ENCODE measurements at regions not wholly inside any gene's neighbourhood (a gene's known extent, or its start where the extent isn't known, plus 50 kb on each side); places are given as distances from the start of the nearest gene placed in this dataset.

- Mint-ChIP-seq H3K4me1 (peaks cover 28% of the 10 kb centered on the region), H3K4me3 (no peak overlapping the region), H3K36me3 (no peaks in the 10 kb centered on the region), H3K9me3 (no peaks in the 10 kb centered on the region), H3K27ac (no peak overlapping the region), H3K27me3 (ENCODE audit: insufficient read depth, low read depth) (peaks cover 2% of the 10 kb centered on the region)
- Histone ChIP-seq H3K4me3 (no peak overlapping the region), H4K20me1 (ENCODE audit: low read depth) (no peaks in the 10 kb centered on the region), H3K4me1 (peaks cover 11% of the 10 kb centered on the region), H2AFZ (replicated peaks) (peak overlapping the region; percentile 54), H3K27ac (no peak overlapping the region), H3K9me3 (ENCODE audit: low read depth) (no peaks in the 10 kb centered on the region), H3K36me3 (no peaks in the 10 kb centered on the region), H3K9ac (no peak overlapping the region), H3K4me2 (no peak overlapping the region), H3K79me2 (ENCODE audit: low read depth) (no peaks in the 10 kb centered on the region), H3K27me3 (no peaks in the 10 kb centered on the region), H3F3A (ENCODE audit: low read depth) (no peaks in the 10 kb centered on the region)
- TF ChIP-seq EZH2 (IDR thresholded peaks at IDR 0.05) (no peak), EZH2phosphoT487 (IDR thresholded peaks at IDR 0.05) (no peak), CTCF (IDR thresholded peaks at IDR 0.05) (no peak)
- no peak for DNase-seq (ENCODE audit: low spot score)
Measured at GRCh38 chr6:166766769-166767168, 139.7 kb upstream of the RPS6KA2 start.

GRCh38 chr6:166765234-166765541 lies 138.1 kb upstream of the RPS6KA2 start:
- Histone ChIP-seq H3K9ac (no peak overlapping the region), H4K20me1 (ENCODE audit: low read depth) (no peaks in the 10 kb centered on the region), H3K79me2 (ENCODE audit: low read depth) (no peaks in the 10 kb centered on the region), H2AFZ (replicated peaks) (no peak overlapping the region), H3K27ac (no peak overlapping the region), H3K9me3 (ENCODE audit: low read depth) (no peaks in the 10 kb centered on the region), H3K27me3 (no peaks in the 10 kb centered on the region), H3K4me3 (no peak overlapping the region), H3K4me1 (peaks cover 11% of the 10 kb centered on the region), H3K36me3 (no peaks in the 10 kb centered on the region), H3F3A (ENCODE audit: low read depth) (no peaks in the 10 kb centered on the region), H3K4me2 (no peak overlapping the region)
- no peaks in the 10 kb centered on the region for H3K9me3 Mint-ChIP-seq
- TF ChIP-seq EZH2phosphoT487 (IDR thresholded peaks at IDR 0.05) (no peak), EZH2 (IDR thresholded peaks at IDR 0.05) (no peak), CTCF (IDR thresholded peaks at IDR 0.05) (no peak)
- H3K36me3 Mint-ChIP-seq: no peaks in the 10 kb centered on the region
- peaks cover 28% of the 10 kb centered on the region for H3K4me1 Mint-ChIP-seq
- H3K27me3 Mint-ChIP-seq (ENCODE audit: insufficient read depth, low read depth): peaks cover 2% of the 10 kb centered on the region
- no peak overlapping the region for H3K4me3 Mint-ChIP-seq
- no peak for DNase-seq (ENCODE audit: low spot score)
- H3K27ac Mint-ChIP-seq: no peak overlapping the region

- Histone ChIP-seq H3K27ac (no peak overlapping the region), H3K27me3 (no peaks in the 10 kb centered on the region), H2AFZ (replicated peaks) (no peak overlapping the region), H3K4me2 (no peak overlapping the region), H4K20me1 (ENCODE audit: low read depth) (no peaks in the 10 kb centered on the region), H3K9me3 (ENCODE audit: low read depth) (no peaks in the 10 kb centered on the region), H3K9ac (no peak overlapping the region), H3K36me3 (no peaks in the 10 kb centered on the region), H3K4me3 (no peak overlapping the region), H3K79me2 (ENCODE audit: low read depth) (no peaks in the 10 kb centered on the region), H3F3A (ENCODE audit: low read depth) (no peaks in the 10 kb centered on the region), H3K4me1 (peaks cover 11% of the 10 kb centered on the region)
- Mint-ChIP-seq H3K4me3 (no peak overlapping the region), H3K9me3 (no peaks in the 10 kb centered on the region), H3K27me3 (ENCODE audit: insufficient read depth, low read depth) (peaks cover 2% of the 10 kb centered on the region), H3K4me1 (peaks cover 29% of the 10 kb centered on the region), H3K27ac (no peak overlapping the region), H3K36me3 (no peaks in the 10 kb centered on the region)
- TF ChIP-seq CTCF (IDR thresholded peaks at IDR 0.05) (no peak), EZH2 (IDR thresholded peaks at IDR 0.05) (no peak), EZH2phosphoT487 (IDR thresholded peaks at IDR 0.05) (no peak)
- DNase-seq (ENCODE audit: low spot score): no peak
Measured at GRCh38 chr6:166764473-166765233, 137.6 kb upstream of the RPS6KA2 start.

Measured in neural progenitor cell (in vitro differentiated cells).